Progenitor cell of endocrine pancreas (in vitro differentiated cells): ENCODE measurements at regions not wholly inside any gene's neighbourhood (a gene's known extent, or its start where the extent isn't known, plus 50 kb on each side); places are given as distances from the start of the nearest gene placed in this dataset.

Experiments used
- DNase-seq: peaks from one replicate; pipeline ENCODE4 v3.0.0; 2021; ENCODE audit warnings: low spot score; ENCODE audit not compliant: unreplicated experiment
- H3K27ac Mint-ChIP-seq: 2 replicates; pipeline ENCODE4 v1.8.0; 2021; ENCODE audit warnings: mild to moderate bottlenecking, moderate library complexity, mixed read lengths
- H3K27me3 Mint-ChIP-seq: 2 replicates; pipeline ENCODE4 v1.8.0; 2021; ENCODE audit warnings: mixed read lengths
- H3K36me3 Mint-ChIP-seq: 2 replicates; pipeline ENCODE4 v1.8.0; 2022; ENCODE audit warnings: mixed read lengths; ENCODE audit not compliant: insufficient read depth
- H3K4me1 Mint-ChIP-seq: 2 replicates; pipeline ENCODE4 v1.8.0; 2021; ENCODE audit warnings: low read depth, mixed read lengths
- H3K4me3 Mint-ChIP-seq: 2 replicates; pipeline ENCODE4 v1.8.0; 2021; ENCODE audit warnings: low read depth, mild to moderate bottlenecking, moderate library complexity, mixed read lengths
- H3K9me3 Mint-ChIP-seq: 2 replicates; pipeline ENCODE4 v1.8.0; 2021; ENCODE audit warnings: low read depth, mixed read lengths
- TF ChIP-seq, protein P1 (sequence below): fragments of 200-600 bp; sonication (generic); IDR thresholded peaks from one replicate; pipeline ENCODE4 v1.5.0; 2021; ENCODE audit warnings: antibody characterized with exemption, mild to moderate bottlenecking; ENCODE audit not compliant: unreplicated experiment

DNA sequence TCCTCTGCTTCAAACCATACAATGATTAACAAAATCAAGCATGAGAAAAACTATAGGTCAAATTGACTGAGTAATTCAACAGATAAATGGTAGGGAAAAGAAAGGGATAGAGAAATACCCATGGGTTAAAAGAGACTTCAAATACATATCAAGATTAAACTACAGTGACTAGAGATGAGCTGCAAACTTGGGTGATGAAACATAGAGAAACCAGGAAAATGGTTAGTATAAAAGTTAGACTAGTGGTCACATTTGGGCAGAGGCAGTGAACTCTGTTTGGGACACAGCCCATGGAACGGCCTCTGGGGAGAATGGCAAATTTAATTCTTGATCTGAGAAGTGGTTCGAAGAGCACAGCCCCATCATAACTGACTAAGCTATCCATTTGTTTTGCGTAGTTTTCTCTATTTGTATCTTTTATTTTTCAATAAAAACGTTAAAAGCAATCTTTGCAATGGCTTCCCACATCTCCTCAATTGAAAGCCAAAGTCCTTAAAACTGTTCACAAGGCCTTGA lies 99.4 kb downstream of the APIP start:
- no peak overlapping the region for H3K4me3 Mint-ChIP-seq
- H3K4me1 Mint-ChIP-seq, result no peaks in the 10 kb centered on the region
- no peak for DNase-seq
- H3K36me3 Mint-ChIP-seq, result peaks cover 63% of the 10 kb centered on the region
- no peak overlapping the region for H3K27ac Mint-ChIP-seq
- TF ChIP-seq, protein P1, sequence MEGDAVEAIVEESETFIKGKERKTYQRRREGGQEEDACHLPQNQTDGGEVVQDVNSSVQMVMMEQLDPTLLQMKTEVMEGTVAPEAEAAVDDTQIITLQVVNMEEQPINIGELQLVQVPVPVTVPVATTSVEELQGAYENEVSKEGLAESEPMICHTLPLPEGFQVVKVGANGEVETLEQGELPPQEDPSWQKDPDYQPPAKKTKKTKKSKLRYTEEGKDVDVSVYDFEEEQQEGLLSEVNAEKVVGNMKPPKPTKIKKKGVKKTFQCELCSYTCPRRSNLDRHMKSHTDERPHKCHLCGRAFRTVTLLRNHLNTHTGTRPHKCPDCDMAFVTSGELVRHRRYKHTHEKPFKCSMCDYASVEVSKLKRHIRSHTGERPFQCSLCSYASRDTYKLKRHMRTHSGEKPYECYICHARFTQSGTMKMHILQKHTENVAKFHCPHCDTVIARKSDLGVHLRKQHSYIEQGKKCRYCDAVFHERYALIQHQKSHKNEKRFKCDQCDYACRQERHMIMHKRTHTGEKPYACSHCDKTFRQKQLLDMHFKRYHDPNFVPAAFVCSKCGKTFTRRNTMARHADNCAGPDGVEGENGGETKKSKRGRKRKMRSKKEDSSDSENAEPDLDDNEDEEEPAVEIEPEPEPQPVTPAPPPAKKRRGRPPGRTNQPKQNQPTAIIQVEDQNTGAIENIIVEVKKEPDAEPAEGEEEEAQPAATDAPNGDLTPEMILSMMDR, result no peak
- H3K27me3 Mint-ChIP-seq, result no peaks in the 10 kb centered on the region
- H3K9me3 Mint-ChIP-seq, result peaks cover 43% of the 10 kb centered on the region

GRCh38 chr11:34812905-34813576 lies 103.1 kb downstream of the APIP start:
- TF ChIP-seq, protein P1, result no peak
- Mint-ChIP-seq H3K27ac (no peak overlapping the region), H3K27me3 (no peaks in the 10 kb centered on the region), H3K4me3 (no peak overlapping the region), H3K36me3 (peaks cover 55% of the 10 kb centered on the region), H3K9me3 (peaks cover 34% of the 10 kb centered on the region), H3K4me1 (no peaks in the 10 kb centered on the region)
- DNase-seq, result no peak

DNA sequence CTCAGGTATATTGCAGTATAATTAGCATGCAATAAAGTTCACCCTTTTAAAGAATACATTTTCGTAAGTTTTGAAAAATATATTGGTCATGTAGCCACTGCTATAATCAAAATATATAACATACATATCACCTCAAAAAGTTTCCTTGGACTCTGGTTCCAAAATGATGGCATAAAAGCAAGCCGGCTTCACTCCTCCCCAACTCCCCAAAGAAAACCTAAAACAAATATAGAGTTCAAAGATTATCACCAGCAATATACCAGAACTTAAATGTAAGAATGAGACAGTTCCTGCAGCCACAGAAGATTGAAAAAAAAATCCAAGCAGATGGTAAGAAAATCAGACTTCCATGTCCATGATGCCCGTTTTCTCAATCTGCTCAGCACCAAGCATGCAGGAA lies 104.3 kb downstream of the APIP start:
- Mint-ChIP-seq H3K4me1 (no peaks in the 10 kb centered on the region), H3K27me3 (no peaks in the 10 kb centered on the region)

GRCh38 chr11:34810107-34810562 lies 106.0 kb downstream of the APIP start:
- Mint-ChIP-seq H3K27me3 (no peaks in the 10 kb centered on the region), H3K36me3 (peaks cover 44% of the 10 kb centered on the region)

More for the DNA sequence above, 104.3 kb downstream of the APIP start:
- Mint-ChIP-seq H3K36me3 (peaks cover 53% of the 10 kb centered on the region), H3K27ac (no peak overlapping the region), H3K9me3 (peaks cover 23% of the 10 kb centered on the region), H3K4me3 (no peak overlapping the region)
- TF ChIP-seq, protein P1, result no peak
- no peak for DNase-seq

More at GRCh38 chr11:34810107-34810562, 106.0 kb downstream of the APIP start:
- peaks cover 15% of the 10 kb centered on the region for H3K9me3 Mint-ChIP-seq
- peaks cover under 1% of the 10 kb centered on the region for H3K4me1 Mint-ChIP-seq
- TF ChIP-seq, protein P1, result no peak
- H3K4me3 Mint-ChIP-seq, result no peak overlapping the region
- no peak for DNase-seq
- H3K27ac Mint-ChIP-seq, result no peak overlapping the region
